ENCODE measurements at regions not wholly inside any gene's neighbourhood (a gene's known extent, or its start where the extent isn't known, plus 50 kb on each side); places are given as distances from the start of the nearest gene placed in this dataset.

GRCh38 chr7:27394871-27395270, 152.3 kb downstream of the EVX1 start:
- TF ChIP-seq SIN3A (IDR thresholded peaks at IDR 0.05; ENCODE audit: borderline replicate concordance, low read depth, low read length) (no peak), PBX3 (IDR thresholded peaks at IDR 0.05) (no peak), CTCF (IDR thresholded peaks at IDR 0.05) (no peak), TCF12 (IDR thresholded peaks at IDR 0.05) (no peak), POLR2AphosphoS5 (IDR thresholded peaks at IDR 0.05; ENCODE audit: low read depth, low read length) (no peak), REST (IDR thresholded peaks at IDR 0.05; ENCODE audit: low read depth, low read length) (no peak), EZH2phosphoT487 (IDR thresholded peaks at IDR 0.05; ENCODE audit: borderline replicate concordance, low read depth) (no peak), RXRA (IDR thresholded peaks at IDR 0.05; ENCODE audit: borderline replicate concordance, low read depth) (no peak), GABPA (IDR thresholded peaks at IDR 0.05; ENCODE audit: low read depth) (no peak), GATA2 (CRISPR knock-in tag; IDR thresholded peaks at IDR 0.05) (no peak), NFIC (IDR thresholded peaks at IDR 0.05; ENCODE audit: borderline replicate concordance) (no peak), MEF2A (IDR thresholded peaks at IDR 0.05; ENCODE audit: borderline replicate concordance, low read depth) (no peak), EP300 (IDR thresholded peaks at IDR 0.05; ENCODE audit: borderline replicate concordance in 1 of 2, low read depth in 1 of 2, low read length in 1 of 2) (no peak)

Measured in SK-N-SH (cell line).